NB4 (cell line): ENCODE measurements at regions not wholly inside any gene's neighbourhood (a gene's known extent, or its start where the extent isn't known, plus 50 kb on each side); places are given as distances from the start of the nearest gene placed in this dataset.

ENCODE experiments used
- DNase-seq: peaks from one replicate; pipeline ENCODE4 v3.0.0; 2010; ENCODE audit warnings: low read depth
- H3K4me3 ChIP-seq: one replicate; pipeline ENCODE4 v1.5.1; 2011; ENCODE audit warnings: mild to moderate bottlenecking, low read depth, low read length, moderate library complexity
- CTCF ChIP-seq: IDR thresholded peaks from one replicate; pipeline ENCODE4 v1.5.1; 2012; ENCODE audit warnings: low read depth, low read length
- MAX ChIP-seq: IDR thresholded peaks from 2 replicates; pipeline ENCODE4 v1.6.1; 2011; ENCODE audit warnings: low read depth, low read length
- MYC ChIP-seq: IDR thresholded peaks from 2 replicates; pipeline ENCODE4 v1.6.1; 2011; ENCODE audit warnings: low read depth, low read length
- POLR2A ChIP-seq: IDR thresholded peaks from 2 replicates; pipeline ENCODE4 v1.6.1; 2011; ENCODE audit warnings: mild to moderate bottlenecking; ENCODE audit not compliant: insufficient read length; ENCODE audit errors: extremely low read depth

GRCh38 chr2:145422576-145422975, 902.7 kb upstream of the ZEB2 start:
- no peak for DNase-seq
- TF ChIP-seq POLR2A = no peak
- no peak for TF ChIP-seq MYC
- no peak for TF ChIP-seq CTCF
- no peak for TF ChIP-seq MAX

GRCh38 chr2:145421841-145422240, 901.9 kb upstream of the ZEB2 start:
- no peak for DNase-seq
- no peak for TF ChIP-seq CTCF
- no peak overlapping the region for H3K4me3 ChIP-seq

More at GRCh38 chr2:145422576-145422975, 902.7 kb upstream of the ZEB2 start:
- H3K4me3 ChIP-seq = no peak overlapping the region

- no peak overlapping the region for H3K4me3 ChIP-seq
- TF ChIP-seq MAX (no peak), MYC (no peak), POLR2A (no peak), CTCF (no peak)
- DNase-seq = no peak
Measured at GRCh38 chr2:145416640-145417039, 896.7 kb upstream of the ZEB2 start.

- peak; percentile 41 for DNase-seq
- H3K4me3 ChIP-seq = no peak overlapping the region
- TF ChIP-seq MAX (no peak), POLR2A (no peak), CTCF (no peak)
Measured at GRCh38 chr2:145415151-145415550, 895.2 kb upstream of the ZEB2 start.

- TF ChIP-seq MAX = no peak
- TF ChIP-seq CTCF = no peak
- TF ChIP-seq MYC = no peak
- no peak for TF ChIP-seq POLR2A
- no peak overlapping the region for H3K4me3 ChIP-seq
- peak; percentile 59 for DNase-seq
Measured at GRCh38 chr2:145413261-145414030, 893.5 kb upstream of the ZEB2 start.

- no peak for DNase-seq
- no peak for TF ChIP-seq CTCF
- no peak for TF ChIP-seq MYC
- no peak for TF ChIP-seq POLR2A
- 0 out of 2 replicates have a peak, but pooled peaks have one; percentile 24 for TF ChIP-seq MAX
- no peak overlapping the region for H3K4me3 ChIP-seq
Measured at GRCh38 chr2:145412155-145412554, 892.2 kb upstream of the ZEB2 start.
